ENCODE measurements at regions not wholly inside any gene's neighbourhood (a gene's known extent, or its start where the extent isn't known, plus 50 kb on each side); places are given as distances from the start of the nearest gene placed in this dataset.
"Not testable (repeated sequence)": the region's sequence is repeated elsewhere in the genome, so short reads cannot be mapped to it uniquely, and the experiment has no call there.

DNA sequence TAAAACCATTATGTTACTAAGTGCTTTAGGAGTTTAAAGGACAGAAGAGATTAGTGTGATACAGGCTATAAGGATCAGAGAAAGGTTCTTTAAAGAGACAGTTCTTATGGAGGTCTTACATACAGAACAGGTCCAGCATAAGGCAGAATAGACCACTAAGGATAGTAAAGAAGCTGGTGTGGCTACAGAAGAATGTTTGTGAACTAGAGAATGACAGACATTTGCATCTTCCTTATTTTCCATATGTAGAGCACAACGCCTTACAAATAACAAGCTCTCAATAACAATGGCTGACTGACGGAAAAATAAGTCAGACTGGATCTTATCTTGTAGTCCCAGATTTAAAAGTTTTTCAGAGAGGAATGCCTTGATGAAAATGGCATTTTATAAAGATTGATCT, 95.6 kb upstream of the NOTCH2NLA start:
- H3K27me3 ChIP-seq (ENCODE audit: insufficient read depth); H3K36me3 Mint-ChIP-seq (ENCODE audit: low read depth); H3K4me3 ChIP-seq; DNase-seq (ENCODE audit: low spot score); H3K27ac ChIP-seq (ENCODE audit: low read depth); H3K4me1 ChIP-seq (ENCODE audit: insufficient read depth); H3K9me3 Mint-ChIP-seq; H3K27me3 Mint-ChIP-seq (ENCODE audit: insufficient read depth, low read depth, poor library complexity); H3K79me2 ChIP-seq (replicated peaks; ENCODE audit: insufficient read depth); H3K4me1 Mint-ChIP-seq; H3K9me2 ChIP-seq (ENCODE audit: insufficient read depth); H3F3A ChIP-seq (replicated peaks; ENCODE audit: low read depth); H3K4me2 ChIP-seq; H3K36me3 ChIP-seq (ENCODE audit: insufficient read depth); H3K4me3 Mint-ChIP-seq; H2AFZ ChIP-seq; H4K20me1 ChIP-seq (replicated peaks; ENCODE audit: insufficient read depth); H3K27ac Mint-ChIP-seq: not testable (repeated sequence)
- peak; percentile 73 for ATAC-seq

DNA sequence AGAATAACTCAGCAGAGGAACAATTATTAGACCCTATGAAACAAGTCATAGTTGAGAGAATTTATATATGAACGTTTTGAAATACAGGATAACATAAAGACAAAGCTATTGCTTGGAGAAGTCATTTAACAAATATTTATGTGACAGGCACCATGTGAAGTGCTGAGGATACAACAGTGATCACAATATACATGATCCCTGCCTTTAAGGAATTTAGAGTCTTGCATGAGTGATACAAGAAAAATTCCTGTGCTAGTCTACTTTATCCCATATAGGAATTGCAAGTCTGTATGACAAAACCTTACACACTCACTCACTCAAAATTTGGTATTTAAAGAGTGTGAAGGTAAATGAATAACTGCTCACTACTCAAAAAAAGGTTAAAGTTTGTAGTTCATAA, 94.5 kb upstream of the NOTCH2NLA start:
- ATAC-seq = not testable (repeated sequence)

DNA sequence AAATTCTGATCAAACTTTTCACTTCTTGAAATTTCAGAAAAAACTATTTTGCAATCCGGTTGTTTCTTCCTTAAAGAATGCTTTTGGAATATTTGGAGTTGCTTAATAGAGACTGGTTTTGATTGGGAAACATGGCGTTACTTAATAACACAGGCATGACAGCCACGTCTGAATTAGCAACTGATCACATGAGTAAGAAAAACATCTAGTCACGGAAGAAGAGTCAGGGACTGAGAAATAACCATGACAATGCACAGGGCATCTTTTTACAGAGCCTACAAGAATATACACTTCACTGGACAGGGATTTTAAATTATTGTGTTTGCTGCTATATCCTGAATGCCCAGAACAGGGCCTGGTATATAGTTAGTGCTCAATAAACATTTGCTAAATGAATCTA, 94.1 kb upstream of the NOTCH2NLA start:
- H4K20me1 ChIP-seq (replicated peaks; ENCODE audit: insufficient read depth) = not testable (repeated sequence)

More for the DNA sequence above, 94.5 kb upstream of the NOTCH2NLA start:
- not testable (repeated sequence) for H3K4me3 Mint-ChIP-seq; DNase-seq (ENCODE audit: low spot score); H3K27me3 ChIP-seq (ENCODE audit: insufficient read depth); H3F3A ChIP-seq (replicated peaks; ENCODE audit: low read depth); H3K27ac ChIP-seq (ENCODE audit: low read depth); H3K4me1 ChIP-seq (ENCODE audit: insufficient read depth); H3K27me3 Mint-ChIP-seq (ENCODE audit: insufficient read depth, low read depth, poor library complexity); H3K27ac Mint-ChIP-seq; H3K36me3 Mint-ChIP-seq (ENCODE audit: low read depth); H3K4me3 ChIP-seq; H3K36me3 ChIP-seq (ENCODE audit: insufficient read depth); H4K20me1 ChIP-seq (replicated peaks; ENCODE audit: insufficient read depth); H3K79me2 ChIP-seq (replicated peaks; ENCODE audit: insufficient read depth); H3K4me1 Mint-ChIP-seq; H2AFZ ChIP-seq; H3K9me2 ChIP-seq (ENCODE audit: insufficient read depth); H3K4me2 ChIP-seq; H3K9me3 Mint-ChIP-seq

DNA sequence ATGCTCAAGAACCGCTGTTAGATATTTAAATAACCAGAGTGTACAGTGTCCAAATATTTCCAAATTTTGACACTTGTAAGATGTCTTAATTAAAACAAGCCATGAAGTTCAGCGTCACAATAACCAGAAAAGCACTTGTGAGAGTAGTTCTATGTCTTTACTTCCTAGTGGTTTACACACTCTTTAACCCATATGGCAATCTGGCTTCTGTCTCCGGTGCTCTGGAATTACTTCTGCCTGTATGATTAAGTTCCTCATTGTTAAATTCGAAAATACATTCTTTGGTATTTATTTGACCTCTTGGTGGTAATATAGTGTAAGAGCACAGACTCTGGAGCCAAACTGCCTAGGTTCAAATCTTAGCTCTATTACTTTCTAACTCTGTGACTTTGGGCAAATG, 89.9 kb upstream of the NOTCH2NLA start:
- H3K36me3 ChIP-seq (ENCODE audit: insufficient read depth); H3K36me3 Mint-ChIP-seq (ENCODE audit: low read depth); H2AFZ ChIP-seq; H4K20me1 ChIP-seq (replicated peaks; ENCODE audit: insufficient read depth); H3K9me2 ChIP-seq (ENCODE audit: insufficient read depth); H3K79me2 ChIP-seq (replicated peaks; ENCODE audit: insufficient read depth); ATAC-seq; H3K4me3 Mint-ChIP-seq; DNase-seq (ENCODE audit: low spot score); H3K4me3 ChIP-seq; H3K27ac ChIP-seq (ENCODE audit: low read depth); H3K27ac Mint-ChIP-seq; H3K4me2 ChIP-seq; H3K27me3 ChIP-seq (ENCODE audit: insufficient read depth); H3K9me3 Mint-ChIP-seq; H3K4me1 Mint-ChIP-seq; H3K27me3 Mint-ChIP-seq (ENCODE audit: insufficient read depth, low read depth, poor library complexity); H3F3A ChIP-seq (replicated peaks; ENCODE audit: low read depth); H3K4me1 ChIP-seq (ENCODE audit: insufficient read depth): not testable (repeated sequence)

More for the DNA sequence above, 94.1 kb upstream of the NOTCH2NLA start:
- ATAC-seq; H3K27ac ChIP-seq (ENCODE audit: low read depth); H3K4me3 Mint-ChIP-seq; H3K36me3 ChIP-seq (ENCODE audit: insufficient read depth); DNase-seq (ENCODE audit: low spot score); H3K27me3 ChIP-seq (ENCODE audit: insufficient read depth); H3K27me3 Mint-ChIP-seq (ENCODE audit: insufficient read depth, low read depth, poor library complexity); H3K4me3 ChIP-seq; H3K27ac Mint-ChIP-seq; H3K4me1 Mint-ChIP-seq; H2AFZ ChIP-seq; H3K9me2 ChIP-seq (ENCODE audit: insufficient read depth); H3K36me3 Mint-ChIP-seq (ENCODE audit: low read depth); H3F3A ChIP-seq (replicated peaks; ENCODE audit: low read depth); H3K79me2 ChIP-seq (replicated peaks; ENCODE audit: insufficient read depth); H3K4me2 ChIP-seq; H3K9me3 Mint-ChIP-seq; H3K4me1 ChIP-seq (ENCODE audit: insufficient read depth): not testable (repeated sequence)

DNA sequence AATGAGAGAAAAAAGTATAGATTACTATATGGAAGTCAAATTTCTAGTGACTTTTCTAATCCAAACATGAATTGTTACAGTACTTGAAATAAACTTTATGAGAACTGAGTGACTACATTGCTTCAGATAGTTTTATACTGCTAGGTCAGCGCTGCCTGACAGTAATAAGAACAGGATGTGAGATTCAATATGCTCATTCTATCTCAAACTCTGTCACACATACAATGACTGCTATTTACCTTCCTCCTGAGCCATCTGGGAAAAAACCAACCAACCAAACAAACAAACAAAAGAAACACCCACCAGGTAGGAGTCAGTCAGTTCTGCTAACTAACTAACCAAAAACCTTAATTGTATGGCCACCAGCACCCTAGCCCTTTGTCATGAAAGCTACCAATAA, 89.0 kb upstream of the NOTCH2NLA start:
- not testable (repeated sequence) for H2AFZ ChIP-seq; H4K20me1 ChIP-seq (replicated peaks; ENCODE audit: insufficient read depth); H3K4me1 Mint-ChIP-seq; H3K27ac Mint-ChIP-seq; H3K4me3 Mint-ChIP-seq; H3K9me3 Mint-ChIP-seq; H3K4me3 ChIP-seq; ATAC-seq; H3K27ac ChIP-seq (ENCODE audit: low read depth); H3K36me3 ChIP-seq (ENCODE audit: insufficient read depth); H3K4me2 ChIP-seq; H3K4me1 ChIP-seq (ENCODE audit: insufficient read depth); H3K79me2 ChIP-seq (replicated peaks; ENCODE audit: insufficient read depth); H3K9me2 ChIP-seq (ENCODE audit: insufficient read depth); H3K27me3 Mint-ChIP-seq (ENCODE audit: insufficient read depth, low read depth, poor library complexity); H3K36me3 Mint-ChIP-seq (ENCODE audit: low read depth); H3F3A ChIP-seq (replicated peaks; ENCODE audit: low read depth); H3K27me3 ChIP-seq (ENCODE audit: insufficient read depth)
- peak; percentile 0 for DNase-seq (ENCODE audit: low spot score)

DNA sequence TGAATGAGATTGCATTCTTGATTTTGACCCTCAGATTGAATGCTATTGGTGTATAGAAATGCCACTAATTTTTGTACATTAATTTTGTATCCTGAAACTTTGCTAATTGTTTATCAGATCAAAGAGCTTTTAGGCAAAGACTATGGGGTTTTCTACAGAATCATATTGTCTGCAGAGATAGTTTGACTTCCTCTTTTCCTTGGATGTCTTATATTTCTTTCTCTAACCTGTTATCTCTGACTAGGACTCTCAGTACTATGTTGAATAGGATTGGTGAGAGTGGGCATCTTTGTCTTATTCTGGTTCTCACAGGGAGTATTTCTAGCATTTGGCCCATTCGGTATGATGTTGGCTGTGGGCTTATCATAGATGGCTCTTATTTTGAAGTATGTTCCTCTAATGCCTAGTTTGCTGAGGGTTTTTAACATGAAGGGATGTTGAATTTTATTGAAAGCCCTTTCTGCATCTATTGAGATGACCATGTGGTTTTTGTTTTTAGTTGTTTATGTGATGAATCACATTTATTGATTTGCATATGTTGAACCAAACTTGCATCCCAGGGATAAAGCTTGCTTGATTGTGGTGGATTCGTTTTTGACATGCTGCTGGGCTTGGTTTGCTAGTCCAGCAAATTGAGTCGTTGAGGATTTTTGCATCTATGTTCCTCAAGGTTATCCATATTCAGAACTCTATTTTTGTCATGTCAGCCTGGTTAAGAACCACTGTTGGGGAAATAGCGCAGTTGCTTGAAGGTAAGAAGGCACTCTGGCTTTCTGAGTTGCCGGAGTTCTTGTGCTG, 85.8 kb upstream of the NOTCH2NLA start:
- H3F3A ChIP-seq (replicated peaks; ENCODE audit: low read depth); ATAC-seq; H3K4me2 ChIP-seq; DNase-seq (ENCODE audit: low spot score); H3K27me3 Mint-ChIP-seq (ENCODE audit: insufficient read depth, low read depth, poor library complexity); H3K36me3 ChIP-seq (ENCODE audit: insufficient read depth); H3K27ac ChIP-seq (ENCODE audit: low read depth); H3K4me1 ChIP-seq (ENCODE audit: insufficient read depth); H3K36me3 Mint-ChIP-seq (ENCODE audit: low read depth); H3K27ac Mint-ChIP-seq; H3K79me2 ChIP-seq (replicated peaks; ENCODE audit: insufficient read depth); H3K4me3 ChIP-seq; H3K4me3 Mint-ChIP-seq; H3K9me2 ChIP-seq (ENCODE audit: insufficient read depth); H3K9me3 Mint-ChIP-seq; H3K4me1 Mint-ChIP-seq; H3K27me3 ChIP-seq (ENCODE audit: insufficient read depth); H2AFZ ChIP-seq; H4K20me1 ChIP-seq (replicated peaks; ENCODE audit: insufficient read depth): not testable (repeated sequence)

DNA sequence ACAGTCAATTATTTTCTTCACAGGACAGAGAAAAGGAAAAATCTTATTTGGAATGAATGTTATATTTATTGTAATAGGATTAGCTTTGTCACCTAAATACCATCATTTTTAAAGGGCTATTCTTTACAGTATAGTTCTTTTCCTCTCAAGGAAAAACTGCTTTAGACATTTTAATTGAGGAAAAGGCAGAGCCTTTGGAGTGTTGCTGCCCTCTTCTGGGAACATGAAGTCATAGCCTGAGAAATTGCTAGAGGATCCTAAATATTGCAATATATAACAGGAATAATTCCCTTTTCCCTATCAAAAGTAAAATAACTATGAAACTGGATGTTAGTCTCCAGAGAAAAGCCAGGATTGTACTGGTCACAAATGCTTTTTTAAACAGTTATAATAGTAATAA, 81.8 kb upstream of the NOTCH2NLA start:
- not testable (repeated sequence) for H3K9me2 ChIP-seq (ENCODE audit: insufficient read depth); DNase-seq (ENCODE audit: low spot score); H3K4me1 ChIP-seq (ENCODE audit: insufficient read depth); H4K20me1 ChIP-seq (replicated peaks; ENCODE audit: insufficient read depth); H2AFZ ChIP-seq; H3K27me3 ChIP-seq (ENCODE audit: insufficient read depth); H3K27ac ChIP-seq (ENCODE audit: low read depth); H3F3A ChIP-seq (replicated peaks; ENCODE audit: low read depth); H3K79me2 ChIP-seq (replicated peaks; ENCODE audit: insufficient read depth); H3K9me3 Mint-ChIP-seq; H3K4me3 ChIP-seq; H3K27me3 Mint-ChIP-seq (ENCODE audit: insufficient read depth, low read depth, poor library complexity); H3K4me1 Mint-ChIP-seq; H3K36me3 Mint-ChIP-seq (ENCODE audit: low read depth); H3K36me3 ChIP-seq (ENCODE audit: insufficient read depth); H3K4me2 ChIP-seq; H3K27ac Mint-ChIP-seq; H3K4me3 Mint-ChIP-seq
- ATAC-seq = peak; percentile 29; the same call in 1 of the 3 replicates
